ENCODE measurements at regions not wholly inside any gene's neighbourhood (a gene's known extent, or its start where the extent isn't known, plus 50 kb on each side); places are given as distances from the start of the nearest gene placed in this dataset.

- no peak for TF ChIP-seq CTCF (IDR thresholded peaks at IDR 0.05)
- no peak for TF ChIP-seq POLR2A (IDR thresholded peaks at IDR 0.05)
Observed at GRCh38 chr6:48388044-48388443, 277.0 kb upstream of the PTCHD4 start.
